T-helper 1 cell treated with Interleukin-12 subunit alpha and Interleukin-12 subunit beta and Interleukin-4 antibody, amounts not matched to agents 30 μg/mL and 1 μg/mL, for 36 hours (primary cell): ENCODE measurements at regions not wholly inside any gene's neighbourhood (a gene's known extent, or its start where the extent isn't known, plus 50 kb on each side); places are given as distances from the start of the nearest gene placed in this dataset.
"Not testable (repeated sequence)": the region's sequence is repeated elsewhere in the genome, so short reads cannot be mapped to it uniquely, and the experiment has no call there.

Experiments
- H3K27ac Mint-ChIP-seq: one replicate; pipeline ENCODE4 v1.8.0; 2021; ENCODE audit warnings: mild to moderate bottlenecking, mixed read lengths
- H3K27me3 Mint-ChIP-seq: one replicate; pipeline ENCODE4 v1.8.0; 2021; ENCODE audit warnings: low read depth, mixed read lengths
- H3K36me3 Mint-ChIP-seq: one replicate; pipeline ENCODE4 v1.8.0; 2021; ENCODE audit warnings: low read depth, mixed read lengths
- H3K4me1 Mint-ChIP-seq: one replicate; pipeline ENCODE4 v1.8.0; 2021; ENCODE audit warnings: low read depth, mixed read lengths
- H3K4me3 Mint-ChIP-seq: one replicate; pipeline ENCODE4 v1.8.0; 2021; ENCODE audit warnings: mild to moderate bottlenecking, moderate library complexity, mixed read lengths
- H3K9me3 Mint-ChIP-seq: one replicate; pipeline ENCODE4 v1.8.0; 2021; ENCODE audit warnings: mixed read lengths

DNA sequence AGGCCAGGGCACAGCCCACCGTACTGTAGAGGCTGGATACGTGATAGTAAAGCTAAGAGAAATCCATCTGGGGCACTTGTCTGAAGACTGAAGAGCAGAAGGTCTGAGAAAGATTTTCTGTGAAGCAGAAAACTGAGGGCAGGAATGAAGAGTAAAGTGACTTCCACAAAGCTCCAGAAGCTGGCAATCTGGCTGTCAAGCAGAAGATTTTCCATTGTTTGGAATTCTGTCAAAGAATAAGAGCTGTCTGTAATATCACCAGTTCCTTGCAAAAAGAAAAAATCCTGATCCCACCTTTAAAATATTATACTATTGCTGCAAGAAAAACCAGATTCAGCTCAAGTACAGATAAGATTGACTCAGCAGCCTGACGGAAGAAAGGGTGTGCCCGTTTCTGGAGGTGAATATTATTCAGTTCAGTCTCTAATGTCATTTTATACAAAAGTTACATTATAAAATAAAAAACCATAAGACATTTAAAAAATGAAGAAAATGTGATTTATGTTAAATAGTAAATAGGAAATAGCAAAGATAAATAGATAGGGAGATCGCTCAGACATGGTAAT lies 550.4 kb upstream of the SGO1 start:
- no peaks in the 10 kb centered on the region for H3K9me3 Mint-ChIP-seq
- H3K27ac Mint-ChIP-seq: no peak overlapping the region
- no peak overlapping the region for H3K4me3 Mint-ChIP-seq
- no peaks in the 10 kb centered on the region for H3K36me3 Mint-ChIP-seq
- H3K4me1 Mint-ChIP-seq: no peaks in the 10 kb centered on the region
- H3K27me3 Mint-ChIP-seq: no peaks in the 10 kb centered on the region

DNA sequence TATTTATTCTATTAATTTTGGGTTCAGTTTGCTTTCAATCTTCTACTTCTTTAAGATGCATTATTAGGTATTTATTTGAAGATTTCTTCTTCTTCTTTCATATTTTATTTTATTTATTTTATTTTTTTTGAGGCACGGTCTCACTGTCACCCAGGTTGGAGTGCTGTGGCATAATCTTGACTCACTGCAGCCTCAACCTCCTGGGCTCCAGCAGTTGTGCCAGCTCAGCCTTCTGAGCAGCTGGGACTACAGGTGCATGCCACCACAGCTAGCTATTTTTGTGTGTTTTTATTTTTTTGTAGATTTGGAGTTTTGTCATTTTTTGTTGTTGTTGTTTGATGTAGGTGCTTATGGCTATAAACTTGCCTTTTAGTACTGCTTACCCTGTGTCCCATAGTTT lies 543.2 kb upstream of the SGO1 start:
- Mint-ChIP-seq H3K36me3 (no peaks in the 10 kb centered on the region), H3K4me1 (no peaks in the 10 kb centered on the region), H3K27me3 (no peaks in the 10 kb centered on the region), H3K27ac (no peak overlapping the region), H3K4me3 (no peak overlapping the region), H3K9me3 (peaks cover 15% of the 10 kb centered on the region)

DNA sequence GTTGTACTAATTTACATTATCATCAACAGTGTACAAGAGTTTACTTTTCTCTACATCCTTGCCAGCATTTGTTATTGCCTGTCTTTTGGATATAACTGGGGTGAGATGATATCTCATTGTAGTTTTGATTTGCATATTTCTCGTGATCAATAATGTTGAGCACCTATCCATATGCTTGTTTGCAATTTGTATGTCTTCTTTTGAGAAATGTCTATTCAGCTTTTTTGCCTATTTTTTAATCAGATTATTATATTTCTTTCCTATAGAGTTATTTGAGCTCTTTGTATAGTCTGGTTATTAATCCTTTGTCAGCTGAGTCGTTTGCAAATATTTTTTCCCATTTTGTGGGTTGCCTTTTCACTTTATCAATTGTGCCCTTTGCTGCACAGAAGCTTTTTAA lies 540.8 kb upstream of the SGO1 start:
- Mint-ChIP-seq H3K4me3 (no peak overlapping the region), H3K27ac (no peak overlapping the region), H3K9me3 (peaks cover 20% of the 10 kb centered on the region), H3K4me1 (no peaks in the 10 kb centered on the region), H3K27me3 (no peaks in the 10 kb centered on the region), H3K36me3 (no peaks in the 10 kb centered on the region)

DNA sequence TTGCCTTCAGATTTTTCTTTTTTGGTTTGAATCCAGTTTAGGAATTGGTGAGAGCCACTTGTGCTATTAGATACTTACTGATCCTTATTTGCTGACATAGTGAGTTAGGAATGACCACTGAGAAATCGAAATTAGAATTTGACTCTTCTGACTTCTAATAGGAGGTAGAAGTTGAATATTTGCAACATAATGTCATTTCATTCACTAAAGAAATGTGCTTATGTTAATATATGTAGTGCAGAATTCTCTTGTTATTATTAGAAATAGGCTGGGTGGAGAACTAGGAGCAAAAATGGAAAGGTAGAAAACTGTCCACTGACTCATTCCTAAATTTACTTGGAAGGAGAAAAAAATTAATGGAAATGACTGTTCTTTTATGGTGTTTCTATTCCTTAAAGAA lies 538.2 kb upstream of the SGO1 start:
- H3K27ac Mint-ChIP-seq: no peak overlapping the region
- no peaks in the 10 kb centered on the region for H3K4me1 Mint-ChIP-seq

DNA sequence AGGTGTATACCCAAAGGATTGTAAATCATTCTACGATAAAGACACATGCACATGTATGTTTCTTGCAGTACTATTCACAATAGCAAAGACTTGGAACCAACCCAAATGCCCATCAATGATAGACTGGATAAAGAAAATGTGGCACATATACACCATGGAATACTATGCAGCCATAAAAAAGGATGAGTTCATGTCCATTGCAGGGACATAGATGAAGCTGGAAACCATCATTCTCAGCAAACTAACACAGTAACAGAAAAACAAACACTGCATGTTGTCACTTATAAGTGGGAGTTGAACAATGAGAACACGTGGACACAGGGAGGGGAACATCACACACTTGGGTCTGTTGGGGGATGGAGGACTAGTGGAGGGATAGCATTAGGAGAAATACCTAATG lies 530.4 kb upstream of the SGO1 start:
- peaks cover 21% of the 10 kb centered on the region for H3K9me3 Mint-ChIP-seq
- not testable (repeated sequence) for H3K4me1 Mint-ChIP-seq, H3K27ac Mint-ChIP-seq, H3K27me3 Mint-ChIP-seq, H3K36me3 Mint-ChIP-seq, H3K4me3 Mint-ChIP-seq

More for the DNA sequence above, 538.2 kb upstream of the SGO1 start:
- Mint-ChIP-seq H3K9me3 (peaks cover 17% of the 10 kb centered on the region), H3K27me3 (no peaks in the 10 kb centered on the region), H3K4me3 (no peak overlapping the region), H3K36me3 (no peaks in the 10 kb centered on the region)

DNA sequence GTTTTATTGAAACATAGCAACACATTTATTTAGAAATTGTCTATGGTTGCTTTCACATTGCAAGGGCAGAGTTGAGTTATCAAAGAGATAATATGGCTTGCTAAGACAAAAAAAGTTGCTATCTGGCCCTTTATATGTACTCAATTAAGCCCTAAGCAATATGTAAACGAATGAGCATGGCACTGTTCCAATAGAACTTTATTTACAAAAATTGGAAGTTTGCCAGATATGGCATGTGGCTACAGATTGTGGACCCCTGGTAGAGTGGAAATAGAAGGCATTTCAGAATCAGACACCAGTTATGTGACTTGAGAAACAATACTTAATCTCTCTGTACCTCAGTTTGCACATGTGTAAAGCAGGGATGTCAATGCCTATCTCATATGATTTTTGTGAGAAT lies 515.6 kb upstream of the SGO1 start:
- no peaks in the 10 kb centered on the region for H3K36me3 Mint-ChIP-seq
- no peaks in the 10 kb centered on the region for H3K27me3 Mint-ChIP-seq
- peaks cover 5% of the 10 kb centered on the region for H3K9me3 Mint-ChIP-seq
- H3K4me1 Mint-ChIP-seq: no peaks in the 10 kb centered on the region
- H3K4me3 Mint-ChIP-seq: no peak overlapping the region
- no peak overlapping the region for H3K27ac Mint-ChIP-seq

DNA sequence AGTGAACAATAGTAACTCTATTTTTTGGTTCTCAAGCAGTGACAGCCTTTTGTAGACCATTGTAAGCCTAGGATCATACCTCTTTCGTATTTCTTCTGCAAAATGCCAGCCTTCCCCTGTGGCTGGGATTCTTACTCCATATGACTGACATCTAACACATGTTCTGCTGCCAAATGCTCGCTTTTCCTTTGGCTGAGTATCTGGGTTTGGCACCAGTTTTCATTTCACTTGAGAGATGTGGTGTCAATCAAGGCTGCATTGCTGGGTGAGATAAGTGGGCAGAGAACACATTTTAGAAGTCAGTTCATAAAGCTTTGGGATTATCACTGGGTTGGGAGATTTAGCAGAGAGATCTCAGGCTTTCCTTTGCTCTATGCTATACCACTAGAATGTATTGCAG lies 514.7 kb upstream of the SGO1 start:
- H3K4me1 Mint-ChIP-seq: no peaks in the 10 kb centered on the region
- H3K27ac Mint-ChIP-seq: no peak overlapping the region
- H3K27me3 Mint-ChIP-seq: no peaks in the 10 kb centered on the region
- H3K4me3 Mint-ChIP-seq: no peak overlapping the region
- H3K36me3 Mint-ChIP-seq: no peaks in the 10 kb centered on the region
- H3K9me3 Mint-ChIP-seq: peaks cover 6% of the 10 kb centered on the region

DNA sequence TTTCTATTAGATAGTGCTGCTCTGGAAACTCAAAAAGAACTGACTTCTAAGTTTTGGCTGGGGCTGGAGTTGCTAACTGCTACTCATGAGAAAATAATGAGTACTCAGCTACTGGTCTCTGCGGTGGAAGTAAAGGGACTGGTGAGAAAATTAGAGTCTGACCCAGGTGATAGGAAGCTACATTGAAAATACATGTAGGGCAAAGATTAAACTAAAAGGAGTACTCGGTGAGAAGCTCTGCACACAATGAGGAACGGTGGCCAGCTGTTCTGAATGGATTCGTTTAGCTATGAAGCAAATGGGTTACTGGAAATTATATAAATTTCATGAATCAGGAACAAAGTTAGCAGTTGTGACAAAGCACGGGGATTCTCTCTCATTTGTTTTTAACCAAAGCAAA lies 512.9 kb upstream of the SGO1 start:
- H3K36me3 Mint-ChIP-seq: no peaks in the 10 kb centered on the region
- no peak overlapping the region for H3K4me3 Mint-ChIP-seq
- peaks cover 10% of the 10 kb centered on the region for H3K9me3 Mint-ChIP-seq
- no peaks in the 10 kb centered on the region for H3K4me1 Mint-ChIP-seq
- H3K27ac Mint-ChIP-seq: no peak overlapping the region
- H3K27me3 Mint-ChIP-seq: no peaks in the 10 kb centered on the region

DNA sequence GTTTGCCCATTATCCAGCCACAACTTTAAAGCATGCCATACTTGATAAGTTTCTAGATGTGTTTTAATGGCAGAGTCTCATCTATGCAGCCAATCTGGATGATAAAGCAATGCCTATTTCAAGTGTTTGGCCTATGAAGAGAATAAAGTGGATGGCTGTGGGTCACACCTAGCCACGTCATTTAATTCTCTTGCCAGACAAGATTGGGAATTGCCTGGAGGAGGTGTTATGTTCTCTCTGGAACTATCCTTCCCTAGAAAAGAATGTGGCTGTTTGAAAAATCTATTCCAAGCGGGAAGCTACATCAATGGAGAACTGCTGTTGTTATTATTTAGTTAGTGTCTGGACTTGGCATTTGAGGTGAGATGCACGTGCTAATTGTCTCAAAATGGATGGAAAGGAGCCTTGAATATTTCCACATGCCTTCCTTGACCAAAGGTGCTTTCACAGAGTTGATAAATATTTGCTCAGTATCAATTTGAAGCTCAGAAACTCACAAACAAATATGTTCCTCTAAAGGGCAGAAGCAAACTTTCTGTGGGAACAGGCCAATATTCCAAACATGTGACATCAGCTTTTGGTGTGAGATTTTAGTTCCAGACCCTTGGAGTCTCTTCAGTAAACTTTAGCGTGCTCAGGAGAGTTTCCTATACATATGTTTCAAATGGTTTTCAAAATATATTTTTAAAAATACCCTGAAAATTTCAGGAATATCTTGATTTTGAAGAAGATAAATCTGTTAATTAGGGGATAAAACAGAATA lies 510.6 kb upstream of the SGO1 start:
- no peaks in the 10 kb centered on the region for H3K4me1 Mint-ChIP-seq
- H3K4me3 Mint-ChIP-seq: no peak overlapping the region
- peaks cover 16% of the 10 kb centered on the region for H3K9me3 Mint-ChIP-seq
- H3K27ac Mint-ChIP-seq: no peak overlapping the region
- H3K27me3 Mint-ChIP-seq: no peaks in the 10 kb centered on the region
- H3K36me3 Mint-ChIP-seq: no peaks in the 10 kb centered on the region

DNA sequence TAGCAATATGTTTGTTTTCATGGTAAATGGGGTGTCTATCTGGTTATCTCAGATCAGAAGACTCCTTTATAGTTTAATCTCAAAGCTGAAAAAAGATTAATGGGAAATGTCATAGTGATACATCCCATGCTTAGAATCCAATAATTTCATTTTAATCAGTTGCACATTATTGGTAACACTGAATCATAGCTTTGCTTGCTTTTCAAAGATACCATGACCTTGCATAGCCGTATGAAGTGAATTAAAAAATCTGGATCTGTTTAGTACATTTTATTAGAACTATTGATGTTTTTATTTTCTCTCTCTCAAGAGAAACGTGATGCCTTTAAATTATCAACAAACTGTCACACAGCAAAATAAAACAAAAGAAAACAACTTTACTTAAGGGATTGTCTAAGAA lies 506.7 kb upstream of the SGO1 start:
- Mint-ChIP-seq H3K27ac (no peak overlapping the region), H3K4me3 (no peak overlapping the region), H3K9me3 (peaks cover 27% of the 10 kb centered on the region), H3K36me3 (no peaks in the 10 kb centered on the region), H3K4me1 (no peaks in the 10 kb centered on the region), H3K27me3 (no peaks in the 10 kb centered on the region)

DNA sequence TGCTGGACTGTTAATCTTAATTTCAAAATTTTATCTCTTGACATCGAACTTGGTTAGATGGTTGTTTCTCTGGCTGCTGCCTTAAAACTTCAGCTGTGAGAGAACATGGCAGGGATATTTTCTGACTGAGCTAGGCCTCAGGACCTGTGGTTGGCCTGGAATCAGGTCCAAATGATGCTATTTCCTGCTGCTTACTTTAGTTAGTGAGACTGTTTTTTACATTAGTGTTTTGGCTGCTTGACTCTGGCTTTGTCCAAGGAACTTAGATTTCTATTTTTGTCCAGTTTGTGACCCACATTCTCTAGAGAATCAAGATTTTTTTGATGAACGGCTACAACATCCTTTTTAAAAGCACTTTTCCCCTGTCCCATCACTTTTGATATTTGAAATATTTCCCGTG lies 497.9 kb upstream of the SGO1 start:
- H3K36me3 Mint-ChIP-seq: no peaks in the 10 kb centered on the region
- H3K27me3 Mint-ChIP-seq: no peaks in the 10 kb centered on the region
- no peak overlapping the region for H3K4me3 Mint-ChIP-seq
- no peaks in the 10 kb centered on the region for H3K4me1 Mint-ChIP-seq
- H3K9me3 Mint-ChIP-seq: peaks cover 24% of the 10 kb centered on the region
- no peak overlapping the region for H3K27ac Mint-ChIP-seq

DNA sequence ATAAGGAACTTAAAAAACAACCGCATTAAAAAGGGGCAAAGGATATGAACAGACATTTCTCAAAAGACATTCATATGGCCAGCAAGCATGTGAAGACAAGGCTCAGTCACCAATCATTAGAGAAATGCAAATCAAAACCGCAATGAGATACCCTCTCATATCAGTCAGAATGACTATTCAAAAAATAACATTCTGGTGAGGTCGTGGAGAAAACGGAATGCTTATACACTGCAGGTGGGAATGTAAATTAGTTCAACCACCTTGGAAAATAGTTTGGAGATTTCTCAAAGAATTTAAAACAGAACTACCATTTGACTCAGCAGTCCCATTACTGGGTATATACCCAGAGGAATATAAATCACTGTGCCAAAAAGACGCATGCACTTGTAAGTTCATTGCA lies 496.6 kb upstream of the SGO1 start:
- Mint-ChIP-seq H3K36me3 (no peaks in the 10 kb centered on the region), H3K4me3 (no peak overlapping the region), H3K4me1 (no peaks in the 10 kb centered on the region), H3K27me3 (no peaks in the 10 kb centered on the region), H3K27ac (no peak overlapping the region), H3K9me3 (peaks cover 26% of the 10 kb centered on the region)

DNA sequence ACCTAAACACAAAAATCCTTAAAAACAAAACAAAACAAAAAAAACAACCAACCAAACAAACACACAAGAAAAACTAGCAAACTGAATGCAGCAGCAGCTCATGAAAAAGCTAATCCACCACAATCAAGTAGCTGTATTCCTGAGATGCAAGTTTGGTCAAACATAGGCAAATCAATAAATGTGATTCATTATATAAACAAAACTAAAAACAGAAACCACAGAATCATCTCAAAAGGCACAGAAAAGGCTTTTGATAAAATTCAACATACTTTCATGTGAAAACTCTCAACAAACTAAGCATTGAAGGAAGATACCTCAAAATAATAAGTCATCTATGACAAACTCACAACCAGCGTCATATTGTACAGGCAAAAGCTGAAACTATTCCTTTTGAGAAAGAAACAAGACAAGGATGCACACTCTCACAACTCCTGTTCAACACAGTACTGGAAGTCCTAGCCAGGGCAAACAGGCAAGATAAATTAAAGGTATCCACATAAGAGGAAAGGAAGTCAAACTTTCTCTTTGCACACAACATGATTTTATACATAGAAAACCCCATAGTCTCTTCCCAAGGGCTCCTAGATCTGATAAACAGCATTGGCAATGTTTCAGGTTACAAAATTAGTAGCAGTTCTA lies 495.1 kb upstream of the SGO1 start:
- Mint-ChIP-seq H3K4me1 (no peaks in the 10 kb centered on the region), H3K36me3 (no peaks in the 10 kb centered on the region), H3K27me3 (no peaks in the 10 kb centered on the region), H3K27ac (no peak overlapping the region), H3K9me3 (peaks cover 26% of the 10 kb centered on the region), H3K4me3 (no peak overlapping the region)

DNA sequence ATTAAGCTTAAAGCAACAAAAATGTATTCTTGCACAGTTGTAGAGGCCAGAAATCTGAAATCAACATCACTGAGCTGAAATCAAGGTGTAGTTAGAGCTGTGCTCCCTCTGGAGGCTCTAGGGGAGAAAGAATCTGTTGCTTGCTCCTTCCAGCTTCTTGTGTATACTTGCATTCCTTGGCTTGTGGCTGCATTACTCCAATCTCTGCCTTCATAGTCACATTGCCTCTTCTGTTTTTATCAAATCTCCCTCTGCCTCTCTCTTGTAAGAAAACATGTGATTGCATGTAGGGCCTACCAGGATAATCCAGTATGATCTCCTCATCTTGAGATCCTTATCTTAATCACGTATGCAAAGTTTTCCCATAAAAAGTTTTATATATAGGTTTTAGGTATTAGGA lies 487.9 kb upstream of the SGO1 start:
- no peaks in the 10 kb centered on the region for H3K27me3 Mint-ChIP-seq
- H3K4me3 Mint-ChIP-seq: no peak overlapping the region
- H3K27ac Mint-ChIP-seq: no peak overlapping the region
- no peaks in the 10 kb centered on the region for H3K4me1 Mint-ChIP-seq
- peaks cover 19% of the 10 kb centered on the region for H3K9me3 Mint-ChIP-seq
- no peaks in the 10 kb centered on the region for H3K36me3 Mint-ChIP-seq

DNA sequence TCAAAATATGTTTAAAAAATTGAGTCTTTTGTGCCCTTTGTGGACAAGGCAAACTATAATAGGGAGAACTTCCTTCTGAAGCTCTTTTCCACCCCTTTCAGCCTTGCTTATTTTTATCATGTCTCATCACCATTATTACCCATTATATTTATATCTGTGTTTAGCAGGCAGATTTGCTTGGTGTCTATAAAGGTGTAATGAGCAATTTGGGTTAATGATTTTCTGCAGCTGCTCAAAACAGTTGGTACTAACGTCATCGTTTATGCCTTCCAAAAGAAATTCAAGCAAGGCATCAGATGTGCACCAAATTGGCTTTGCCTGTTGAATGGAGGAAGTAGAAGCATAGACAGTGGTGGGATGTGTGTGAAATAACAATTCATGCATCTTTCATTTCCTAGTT lies 483.7 kb upstream of the SGO1 start:
- H3K36me3 Mint-ChIP-seq: no peaks in the 10 kb centered on the region
- H3K4me1 Mint-ChIP-seq: no peaks in the 10 kb centered on the region
- H3K27me3 Mint-ChIP-seq: no peaks in the 10 kb centered on the region
- H3K27ac Mint-ChIP-seq: no peak overlapping the region
- H3K4me3 Mint-ChIP-seq: no peak overlapping the region
- H3K9me3 Mint-ChIP-seq: no peaks in the 10 kb centered on the region
